Kasumi-1 (cell line): ENCODE measurements at regions not wholly inside any gene's neighbourhood (a gene's known extent, or its start where the extent isn't known, plus 50 kb on each side); places are given as distances from the start of the nearest gene placed in this dataset.

Experiments
- DNase-seq, 2 experiments: peaks; one replicate each; lab custom pipeline; 2025; lab: John Stamatoyannopoulos, UW

- DNase-seq = no peak
Measured at GRCh38 chr6:141451511-141452353, 681.0 kb upstream of the GJE1 start.

- no peak for DNase-seq
Measured at GRCh38 chr6:141451181-141451510, 681.6 kb upstream of the GJE1 start.

GRCh38 chr6:141445928-141446628 is 686.6 kb upstream of the GJE1 start:
- DNase-seq = no peak

- no peak for DNase-seq
Measured at GRCh38 chr6:141443668-141444289, 688.9 kb upstream of the GJE1 start.

- DNase-seq = no peak
Measured at GRCh38 chr6:141443032-141443431, 689.7 kb upstream of the GJE1 start.

GRCh38 chr6:141439513-141439912 is 693.2 kb upstream of the GJE1 start:
- DNase-seq = no peak

GRCh38 chr6:141437685-141438084 is 695.0 kb upstream of the GJE1 start:
- no peak for DNase-seq

- no peak for DNase-seq
Measured at GRCh38 chr6:141437011-141437410, 695.7 kb upstream of the GJE1 start.

- DNase-seq = no peak
Measured at GRCh38 chr6:141426400-141426980, 706.2 kb upstream of the GJE1 start.

- DNase-seq = no peak
Measured at GRCh38 chr6:141421378-141421777, 711.3 kb upstream of the GJE1 start.

- DNase-seq = no peak
Measured at GRCh38 chr6:141418076-141418475, 714.6 kb upstream of the GJE1 start.

GRCh38 chr6:141415896-141416295 is 716.8 kb upstream of the GJE1 start:
- no peak for DNase-seq

GRCh38 chr6:141413196-141413595 is 719.5 kb upstream of the GJE1 start:
- no peak for DNase-seq

GRCh38 chr6:141406761-141407160 is 726.0 kb upstream of the GJE1 start:
- no peak for DNase-seq

- no peak for DNase-seq
Measured at GRCh38 chr6:141403827-141404226, 728.9 kb upstream of the GJE1 start.

- no peak for DNase-seq
Measured at GRCh38 chr6:141403103-141403502, 729.6 kb upstream of the GJE1 start.

GRCh38 chr6:141402489-141402888 is 730.2 kb upstream of the GJE1 start:
- DNase-seq = no peak

GRCh38 chr6:141401851-141402250 is 730.9 kb upstream of the GJE1 start:
- no peak for DNase-seq

GRCh38 chr6:141401168-141401567 is 731.6 kb upstream of the GJE1 start:
- DNase-seq = no peak

- DNase-seq = no peak
Measured at GRCh38 chr6:141398949-141399348, 733.8 kb upstream of the GJE1 start.

- no peak for DNase-seq
Measured at GRCh38 chr6:141395443-141396008, 737.2 kb upstream of the GJE1 start.

- DNase-seq = no peak
Measured at GRCh38 chr6:141394565-141395051, 738.1 kb upstream of the GJE1 start.
